Putamen (tissue), 1 donor: ENCODE measurements at regions not wholly inside any gene's neighbourhood (a gene's known extent, or its start where the extent isn't known, plus 50 kb on each side); places are given as distances from the start of the nearest gene placed in this dataset.
A peak's percentile ranks its signal among the peaks of the same experiment; 100 is the strongest.

Source experiments
- DNase-seq: peaks from one replicate; pipeline ENCODE4 v3.0.0-alpha.2; 2016; ENCODE audit warnings: low spot score

- DNase-seq: no peak
Observed at GRCh38 chr6:129778793-129779192, 68.8 kb upstream of the ARHGAP18 start.

GRCh38 chr6:129777371-129777770, 67.4 kb upstream of the ARHGAP18 start:
- no peak for DNase-seq

GRCh38 chr6:129776542-129777330, 66.8 kb upstream of the ARHGAP18 start:
- no peak for DNase-seq

GRCh38 chr6:129774697-129775447, 64.9 kb upstream of the ARHGAP18 start:
- DNase-seq: peak; percentile 76

- DNase-seq: no peak
Observed at GRCh38 chr6:129773304-129773703, 63.3 kb upstream of the ARHGAP18 start.

- DNase-seq: no peak
Observed at GRCh38 chr6:129771678-129772077, 61.7 kb upstream of the ARHGAP18 start.

GRCh38 chr6:129767776-129768485, 58.0 kb upstream of the ARHGAP18 start:
- no peak for DNase-seq

GRCh38 chr6:129766959-129767728, 57.2 kb upstream of the ARHGAP18 start:
- peak; percentile 23 for DNase-seq

GRCh38 chr6:129764761-129765407, 54.9 kb upstream of the ARHGAP18 start:
- DNase-seq: no peak

GRCh38 chr6:129759796-129760605, 50.0 kb upstream of the ARHGAP18 start:
- no peak for DNase-seq
